ENCODE measurements at regions not wholly inside any gene's neighbourhood (a gene's known extent, or its start where the extent isn't known, plus 50 kb on each side); places are given as distances from the start of the nearest gene placed in this dataset.

DNA sequence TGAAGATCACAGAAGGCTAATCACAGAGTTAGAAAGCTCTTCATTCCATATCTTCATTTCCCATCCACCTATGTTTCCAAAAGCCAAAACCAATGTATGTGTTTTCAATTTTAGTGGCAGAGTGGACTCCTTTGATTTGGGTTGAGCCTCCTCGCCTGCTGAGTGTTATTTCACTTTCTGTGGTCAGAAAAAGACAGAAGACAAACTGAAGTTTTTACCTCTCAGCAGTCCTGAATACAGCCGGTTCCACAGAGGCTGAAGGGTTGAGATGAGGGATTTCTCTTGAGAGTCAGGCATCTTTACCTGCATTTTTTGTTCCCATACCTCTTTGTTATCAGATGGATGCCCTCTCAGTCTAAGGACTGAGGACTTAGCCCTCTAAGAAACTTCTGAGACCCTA, 659.6 kb downstream of the CCSER2 start:
- TF ChIP-seq POLR2A (IDR thresholded peaks at IDR 0.05) (no peak), EP300 (IDR thresholded peaks at IDR 0.05; ENCODE audit: low read depth) (no peak), POLR2AphosphoS5 (IDR thresholded peaks at IDR 0.05) (no peak)
- TF ChIP-seq, protein P1, sequence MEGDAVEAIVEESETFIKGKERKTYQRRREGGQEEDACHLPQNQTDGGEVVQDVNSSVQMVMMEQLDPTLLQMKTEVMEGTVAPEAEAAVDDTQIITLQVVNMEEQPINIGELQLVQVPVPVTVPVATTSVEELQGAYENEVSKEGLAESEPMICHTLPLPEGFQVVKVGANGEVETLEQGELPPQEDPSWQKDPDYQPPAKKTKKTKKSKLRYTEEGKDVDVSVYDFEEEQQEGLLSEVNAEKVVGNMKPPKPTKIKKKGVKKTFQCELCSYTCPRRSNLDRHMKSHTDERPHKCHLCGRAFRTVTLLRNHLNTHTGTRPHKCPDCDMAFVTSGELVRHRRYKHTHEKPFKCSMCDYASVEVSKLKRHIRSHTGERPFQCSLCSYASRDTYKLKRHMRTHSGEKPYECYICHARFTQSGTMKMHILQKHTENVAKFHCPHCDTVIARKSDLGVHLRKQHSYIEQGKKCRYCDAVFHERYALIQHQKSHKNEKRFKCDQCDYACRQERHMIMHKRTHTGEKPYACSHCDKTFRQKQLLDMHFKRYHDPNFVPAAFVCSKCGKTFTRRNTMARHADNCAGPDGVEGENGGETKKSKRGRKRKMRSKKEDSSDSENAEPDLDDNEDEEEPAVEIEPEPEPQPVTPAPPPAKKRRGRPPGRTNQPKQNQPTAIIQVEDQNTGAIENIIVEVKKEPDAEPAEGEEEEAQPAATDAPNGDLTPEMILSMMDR (IDR thresholded peaks at IDR 0.05): no peak
- in situ Hi-C loops (cut with MboI; ENCODE audit: low pct_ligation_motif_present in 1 of 4, low pct_unique_long_range_greater_than_20kb in 1 of 4, low sequenced_read_pairs in 3 of 4) (no loop called here), intact Hi-C loops (cut with DNase I; ENCODE audit: low total_unique reads) (no loop called here)
- Histone ChIP-seq H3K27ac (no peak overlapping the region), H3K4me3 (no peak overlapping the region), H3K36me3 (no peaks in the 10 kb centered on the region), H3K4me1 (no peaks in the 10 kb centered on the region), H3K27me3 (no peaks in the 10 kb centered on the region), H3K9me3 (no peaks in the 10 kb centered on the region)
- 69% methylated on average over 2 of the region's 2 CpGs for WGBS, 2 donors (ENCODE audit: low coverage in 1 of 2)
- no peak for DNase-seq

DNA sequence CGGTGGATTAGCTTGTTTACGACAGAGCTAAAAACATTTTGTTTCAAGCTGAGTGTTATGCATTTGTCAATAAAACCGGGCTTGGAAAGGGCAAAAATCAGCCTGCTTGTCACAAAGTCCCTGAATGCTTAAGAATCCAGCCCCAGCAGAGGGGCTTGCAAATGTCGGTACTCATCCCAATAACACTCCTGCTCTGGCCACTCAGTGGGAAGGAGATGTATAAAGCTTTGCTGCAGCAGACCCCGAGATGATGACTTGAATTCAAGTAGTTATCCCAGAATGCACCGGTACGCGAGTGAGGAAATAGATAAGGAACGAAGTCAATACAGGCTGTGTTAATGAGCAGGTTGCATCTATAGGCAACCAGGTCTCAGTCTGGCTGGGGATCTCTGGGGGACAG, 662.3 kb downstream of the CCSER2 start:
- no peak overlapping the region for H3K4me3 ChIP-seq
- H3K27me3 ChIP-seq: no peaks in the 10 kb centered on the region
- intact Hi-C loops (cut with DNase I; ENCODE audit: low total_unique reads): no loop called here
- in situ Hi-C loops (cut with MboI; ENCODE audit: low pct_ligation_motif_present in 1 of 4, low pct_unique_long_range_greater_than_20kb in 1 of 4, low sequenced_read_pairs in 3 of 4): no loop called here
- 54 to 71% methylated on average over 8 to 9 of the region's 9 CpGs for WGBS, 2 donors (ENCODE audit: low coverage in 1 of 2)
- H3K4me1 ChIP-seq: no peaks in the 10 kb centered on the region
- H3K36me3 ChIP-seq: no peaks in the 10 kb centered on the region
- H3K9me3 ChIP-seq: no peaks in the 10 kb centered on the region
- TF ChIP-seq EP300 (IDR thresholded peaks at IDR 0.05; ENCODE audit: low read depth) (no peak), POLR2AphosphoS5 (IDR thresholded peaks at IDR 0.05) (no peak), POLR2A (IDR thresholded peaks at IDR 0.05) (no peak)
- TF ChIP-seq, protein P1 (IDR thresholded peaks at IDR 0.05): no peak
- no peak overlapping the region for H3K27ac ChIP-seq
- DNase-seq: no peak

DNA sequence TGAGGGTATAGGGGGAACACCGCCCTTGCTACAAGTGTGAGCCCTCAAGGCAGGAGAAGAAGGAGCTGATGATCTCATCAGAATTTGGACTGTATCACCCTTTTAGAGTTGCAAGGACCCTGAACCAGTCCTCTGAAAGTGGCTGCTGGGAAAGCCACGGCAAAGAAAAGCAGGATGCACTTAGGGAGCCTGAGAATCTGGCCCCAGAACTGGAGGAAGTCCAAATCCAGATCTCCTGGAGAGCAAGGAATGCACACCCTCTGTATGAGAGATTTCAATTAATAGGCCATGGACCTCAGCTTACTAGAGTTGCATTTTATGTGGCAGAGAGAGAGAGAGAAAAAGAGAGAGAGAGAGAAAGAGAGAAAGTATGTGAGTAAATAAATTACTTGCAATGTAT, 662.9 kb downstream of the CCSER2 start:
- in situ Hi-C loops (cut with MboI; ENCODE audit: low pct_ligation_motif_present in 1 of 4, low pct_unique_long_range_greater_than_20kb in 1 of 4, low sequenced_read_pairs in 3 of 4): no loop called here
- no peak for DNase-seq
- no peak overlapping the region for H3K4me3 ChIP-seq
- no peak for TF ChIP-seq EP300 (IDR thresholded peaks at IDR 0.05; ENCODE audit: low read depth)
- TF ChIP-seq POLR2AphosphoS5 (IDR thresholded peaks at IDR 0.05): no peak
- TF ChIP-seq POLR2A (IDR thresholded peaks at IDR 0.05): no peak
- TF ChIP-seq, protein P1 (IDR thresholded peaks at IDR 0.05): no peak
- 20 to 54% methylated on average over 1 to 2 of the region's 2 CpGs for WGBS, 2 donors (ENCODE audit: low coverage in 1 of 2)
- intact Hi-C loops (cut with DNase I; ENCODE audit: low total_unique reads): no loop called here
- no peak overlapping the region for H3K27ac ChIP-seq
- H3K9me3 ChIP-seq: no peaks in the 10 kb centered on the region
- no peaks in the 10 kb centered on the region for H3K36me3 ChIP-seq
- no peaks in the 10 kb centered on the region for H3K27me3 ChIP-seq
- no peaks in the 10 kb centered on the region for H3K4me1 ChIP-seq

DNA sequence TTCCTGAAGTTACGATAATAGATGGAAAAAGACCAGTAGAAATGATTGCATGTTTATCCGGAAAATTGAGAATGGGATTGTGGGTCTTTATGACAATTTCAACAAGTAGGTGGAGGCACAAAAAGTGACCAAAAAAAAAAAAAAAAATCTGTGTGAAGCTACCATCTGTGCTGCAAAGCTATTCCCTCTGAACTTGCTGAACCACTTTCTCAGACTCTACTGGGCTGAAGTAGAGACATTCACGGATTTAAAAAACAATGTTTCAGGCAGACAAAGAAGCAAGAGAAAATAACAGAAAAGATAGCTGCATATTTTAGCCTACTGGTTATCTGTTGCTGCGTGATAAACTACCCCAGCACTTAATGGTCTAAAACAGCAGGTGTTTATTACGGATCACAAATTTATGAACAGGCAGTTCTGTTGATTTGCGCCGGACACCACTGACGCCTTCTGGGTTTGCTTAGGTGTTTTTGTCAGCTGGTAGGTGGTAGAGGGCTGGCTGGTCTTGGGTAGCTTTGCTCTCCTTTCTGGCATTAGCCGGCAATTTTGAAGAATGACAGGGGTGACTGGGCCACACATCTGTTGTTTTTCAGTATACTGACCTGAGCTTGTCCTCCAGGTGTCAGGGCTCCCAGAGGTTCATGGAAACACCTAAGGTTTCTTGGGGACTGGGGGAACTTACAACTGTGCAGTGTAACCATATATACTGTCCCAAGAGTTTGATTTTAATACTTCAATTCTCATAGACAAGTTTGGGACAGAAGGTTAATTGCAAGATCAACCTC, 665.1 kb downstream of the CCSER2 start:
- Histone ChIP-seq H3K27ac (no peak overlapping the region), H3K4me3 (no peak overlapping the region)

More for the DNA sequence above, 665.1 kb downstream of the CCSER2 start:
- H3K36me3 ChIP-seq: no peaks in the 10 kb centered on the region
- H3K9me3 ChIP-seq: no peaks in the 10 kb centered on the region
- TF ChIP-seq POLR2AphosphoS5 (IDR thresholded peaks at IDR 0.05) (no peak), EP300 (IDR thresholded peaks at IDR 0.05; ENCODE audit: low read depth) (no peak), POLR2A (IDR thresholded peaks at IDR 0.05) (no peak)
- TF ChIP-seq, protein P1 (IDR thresholded peaks at IDR 0.05): no peak
- no peaks in the 10 kb centered on the region for H3K27me3 ChIP-seq
- no peak for DNase-seq
- in situ Hi-C loops (cut with MboI; ENCODE audit: low pct_ligation_motif_present in 1 of 4, low pct_unique_long_range_greater_than_20kb in 1 of 4, low sequenced_read_pairs in 3 of 4) (no loop called here), intact Hi-C loops (cut with DNase I; ENCODE audit: low total_unique reads) (no loop called here)
- no peaks in the 10 kb centered on the region for H3K4me1 ChIP-seq
- WGBS, 2 donors (ENCODE audit: low coverage in 1 of 2): 86 to 93% methylated on average over 4 to 9 of the region's 9 CpGs

All from transverse colon (tissue), 4 donors.